Neural cell (in vitro differentiated cells): ENCODE measurements at regions not wholly inside any gene's neighbourhood (a gene's known extent, or its start where the extent isn't known, plus 50 kb on each side); places are given as distances from the start of the nearest gene placed in this dataset.

Source experiments
- H2AFZ ChIP-seq: fragments of 200-600, 300-800 bp; sonication (generic), shearing (Covaris generic); 2 replicates; pipeline ENCODE4 v1.6.0; 2014; ENCODE audit warnings: low read depth, mild to moderate bottlenecking, antibody characterized with exemption, low read length, moderate library complexity
- H3F3A ChIP-seq: fragments of 200-600 bp; shearing (Covaris generic); 2 replicates; pipeline ENCODE4 v1.6.1; 2016; ENCODE audit warnings: mild to moderate bottlenecking, moderate library complexity, mixed read lengths, antibody characterized with exemption, low read length; ENCODE audit not compliant: insufficient read depth, poor library complexity, severe bottlenecking
- H3K27ac ChIP-seq: fragments of 200-600, 300-800 bp; sonication (generic), shearing (Covaris generic); 2 replicates; pipeline ENCODE4 v1.5.1; 2014; ENCODE audit warnings: mild to moderate bottlenecking, low read length, moderate library complexity
- H3K27me3 ChIP-seq: fragments of 300-800, 200-600 bp; sonication (generic), shearing (Covaris generic); 2 replicates; pipeline ENCODE4 v1.6.0; 2014; ENCODE audit warnings: mild to moderate bottlenecking, low read depth, low read length, moderate library complexity; ENCODE audit not compliant: insufficient read depth
- H3K36me3 ChIP-seq: fragments of 300-800, 200-600 bp; sonication (generic), shearing (Covaris generic); 2 replicates; pipeline ENCODE4 v1.5.1; 2014; ENCODE audit warnings: mild to moderate bottlenecking, antibody characterized with exemption, low read length, moderate library complexity; ENCODE audit not compliant: insufficient read depth
- H3K4me2 ChIP-seq: fragments of 300-800, 200-600 bp; sonication (generic), shearing (Covaris generic); 2 replicates; pipeline ENCODE4 v1.6.0; 2014; ENCODE audit warnings: mild to moderate bottlenecking, low read length
- H3K4me3 ChIP-seq: fragments of 300-800, 200-600 bp; sonication (generic), shearing (Covaris generic); 2 replicates; pipeline ENCODE4 v1.5.1; 2014; ENCODE audit warnings: mild to moderate bottlenecking, low read length, moderate library complexity
- H3K79me2 ChIP-seq: fragments of 200-600 bp; shearing (Covaris generic); replicated peaks from 2 replicates; pipeline ENCODE4 v1.6.0; 2014; ENCODE audit warnings: mild to moderate bottlenecking, low read length, moderate library complexity; ENCODE audit not compliant: insufficient read depth
- H3K9ac ChIP-seq: fragments of 300-800, 200-600 bp; sonication (generic), shearing (Covaris generic); 2 replicates; pipeline ENCODE4 v1.6.1; 2016; ENCODE audit warnings: mild to moderate bottlenecking, low read length, mixed read lengths
- H3K9me2 ChIP-seq: fragments of 200-600 bp; shearing (Covaris generic); 2 replicates; pipeline ENCODE4 v1.6.1; 2016; ENCODE audit warnings: mild to moderate bottlenecking, low read length, mixed read lengths; ENCODE audit not compliant: insufficient read depth
- H3K9me3 ChIP-seq: fragments of 200-600, 300-800 bp; sonication (generic), shearing (Covaris generic); 2 replicates; pipeline ENCODE4 v1.6.1; 2016; ENCODE audit warnings: mild to moderate bottlenecking, mixed run types, low read length, moderate library complexity, mixed read lengths
- H4K20me1 ChIP-seq: fragments of 200-600 bp; shearing (Covaris generic); 2 replicates; pipeline ENCODE4 v1.6.1; 2016; ENCODE audit warnings: mild to moderate bottlenecking, mixed run types; ENCODE audit not compliant: insufficient read depth
- CTCF ChIP-seq: fragments of 450-650 bp; IDR thresholded peaks from 2 replicates; pipeline ENCODE4 v1.5.1; 2014; ENCODE audit warnings: antibody characterized with exemption, mild to moderate bottlenecking, moderate library complexity; ENCODE audit not compliant: poor library complexity, severe bottlenecking
- EP300 ChIP-seq: fragments of 450-650 bp; conservative IDR thresholded peaks from 2 replicates; pipeline ENCODE4 v1.6.1; 2014; ENCODE audit warnings: antibody characterized with exemption, mild to moderate bottlenecking, moderate library complexity; ENCODE audit not compliant: poor library complexity, severe bottlenecking
- EZH2 ChIP-seq: fragments of 200-600, 300-800 bp; shearing (Covaris generic), sonication (generic); IDR thresholded peaks from 2 replicates; pipeline ENCODE4 v1.6.1; 2014; ENCODE audit warnings: antibody characterized with exemption, low read length, borderline replicate concordance, mild to moderate bottlenecking; ENCODE audit not compliant: insufficient read depth, poor library complexity, severe bottlenecking
- MXI1 ChIP-seq: fragments of 450-650 bp; conservative IDR thresholded peaks from 2 replicates; pipeline ENCODE4 v1.6.1; 2014; ENCODE audit warnings: antibody characterized with exemption, mild to moderate bottlenecking; ENCODE audit not compliant: poor library complexity, severe bottlenecking
- POLR2AphosphoS5 ChIP-seq: IDR thresholded peaks from 2 replicates; pipeline ENCODE4 v1.6.1; 2012
- RAD21 ChIP-seq: fragments of 450-650 bp; conservative IDR thresholded peaks from 2 replicates; pipeline ENCODE4 v1.6.1; 2014; ENCODE audit warnings: antibody characterized with exemption, mild to moderate bottlenecking, moderate library complexity
- REST ChIP-seq: IDR thresholded peaks from 2 replicates; pipeline ENCODE4 v1.6.1; 2012; ENCODE audit warnings: borderline replicate concordance
- SMC3 ChIP-seq: fragments of 450-650 bp; conservative IDR thresholded peaks from 2 replicates; pipeline ENCODE4 v1.6.1; 2014; ENCODE audit warnings: antibody characterized with exemption, mild to moderate bottlenecking, moderate library complexity; ENCODE audit not compliant: poor library complexity
- TAF1 ChIP-seq: IDR thresholded peaks from 2 replicates; pipeline ENCODE4 v1.6.1; 2012; ENCODE audit warnings: low read depth

GRCh38 chr17:10936931-10937330, 99.0 kb upstream of the PIRT start:
- Histone ChIP-seq H4K20me1 (no peaks in the 10 kb centered on the region), H3K4me2 (no peak overlapping the region), H3F3A (no peaks in the 10 kb centered on the region), H3K9ac (no peak overlapping the region), H2AFZ (no peak overlapping the region), H3K4me3 (no peak overlapping the region), H3K79me2 (no peaks in the 10 kb centered on the region), H3K27ac (no peak overlapping the region), H3K36me3 (no peaks in the 10 kb centered on the region), H3K9me2 (no peaks in the 10 kb centered on the region), H3K9me3 (no peaks in the 10 kb centered on the region), H3K27me3 (no peaks in the 10 kb centered on the region)
- TF ChIP-seq TAF1 (no peak), MXI1 (no peak), EP300 (no peak), SMC3 (no peak)

- H3K27ac ChIP-seq, result no peak overlapping the region
- TF ChIP-seq CTCF (no peak), EP300 (no peak), POLR2AphosphoS5 (no peak), TAF1 (no peak), REST (no peak), MXI1 (no peak)
- no peaks in the 10 kb centered on the region for H3K9me2 ChIP-seq
- no peaks in the 10 kb centered on the region for H3K36me3 ChIP-seq
- H3K79me2 ChIP-seq, result no peaks in the 10 kb centered on the region
- no peaks in the 10 kb centered on the region for H3K27me3 ChIP-seq
- no peaks in the 10 kb centered on the region for H4K20me1 ChIP-seq
- no peak overlapping the region for H3K4me3 ChIP-seq
- H3F3A ChIP-seq, result no peaks in the 10 kb centered on the region
- H2AFZ ChIP-seq, result no peak overlapping the region
- H3K9me3 ChIP-seq, result no peaks in the 10 kb centered on the region
- no peak overlapping the region for H3K9ac ChIP-seq
- no peak overlapping the region for H3K4me2 ChIP-seq
Measured at GRCh38 chr17:10932938-10933337, 95.1 kb upstream of the PIRT start.

- H3K27ac ChIP-seq, result no peak overlapping the region
- H3K9ac ChIP-seq, result no peak overlapping the region
- no peaks in the 10 kb centered on the region for H4K20me1 ChIP-seq
- no peaks in the 10 kb centered on the region for H3K79me2 ChIP-seq
- H3K4me2 ChIP-seq, result no peak overlapping the region
- no peak overlapping the region for H3K4me3 ChIP-seq
- H3K36me3 ChIP-seq, result no peaks in the 10 kb centered on the region
- H2AFZ ChIP-seq, result no peak overlapping the region
- H3K27me3 ChIP-seq, result no peaks in the 10 kb centered on the region
- no peaks in the 10 kb centered on the region for H3K9me2 ChIP-seq
- H3F3A ChIP-seq, result no peaks in the 10 kb centered on the region
- TF ChIP-seq EZH2 (no peak), RAD21 (no peak), SMC3 (no peak), TAF1 (no peak), POLR2AphosphoS5 (no peak), MXI1 (no peak), REST (no peak), EP300 (no peak), CTCF (no peak)
- H3K9me3 ChIP-seq, result no peaks in the 10 kb centered on the region
Measured at GRCh38 chr17:10931133-10931532, 93.2 kb upstream of the PIRT start.
